Karpas-422 (cell line): ENCODE measurements at regions not wholly inside any gene's neighbourhood (a gene's known extent, or its start where the extent isn't known, plus 50 kb on each side); places are given as distances from the start of the nearest gene placed in this dataset.

Experiments
- DNase-seq: peaks from one replicate; pipeline ENCODE4 v3.0.0-alpha.2; 2015
- H2AFZ ChIP-seq: fragments of 200-600 bp; sonication (generic); 2 replicates; pipeline ENCODE4 v1.6.1; 2014; ENCODE audit warnings: antibody characterized with exemption, low read length, mixed read lengths
- H3K27ac ChIP-seq: fragments of 200-600 bp; sonication (generic); 2 replicates; pipeline ENCODE4 v1.5.1; 2014; ENCODE audit warnings: mild to moderate bottlenecking, low read length, moderate library complexity
- H3K27me3 ChIP-seq: fragments of 200-600 bp; sonication (generic); 2 replicates; pipeline ENCODE4 v1.6.1; 2014; ENCODE audit warnings: low read length, mixed read lengths
- H3K36me3 ChIP-seq: fragments of 200-600 bp; sonication (generic); 2 replicates; pipeline ENCODE4 v1.6.1; 2014; ENCODE audit warnings: low read length, mixed read lengths; ENCODE audit not compliant: insufficient read depth
- H3K4me1 ChIP-seq: fragments of 200-600 bp; sonication (generic); 2 replicates; pipeline ENCODE4 v1.6.1; 2014; ENCODE audit warnings: mild to moderate bottlenecking, low read length, mixed read lengths
- H3K4me2 ChIP-seq: fragments of 200-600 bp; sonication (generic); 2 replicates; pipeline ENCODE4 v1.6.1; 2014; ENCODE audit warnings: low read length, low read depth, mild to moderate bottlenecking; ENCODE audit not compliant: poor library complexity, severe bottlenecking
- H3K4me3 ChIP-seq: fragments of 200-600 bp; sonication (generic); 2 replicates; pipeline ENCODE4 v1.5.1; 2014; ENCODE audit warnings: mild to moderate bottlenecking, antibody characterized with exemption, low read length, mixed read lengths
- H3K79me2 ChIP-seq: fragments of 200-600 bp; sonication (generic); 2 replicates; pipeline ENCODE4 v1.6.1; 2014; ENCODE audit warnings: mild to moderate bottlenecking, low read length, mixed read lengths
- H3K9ac ChIP-seq: fragments of 200-600 bp; sonication (generic); 2 replicates; pipeline ENCODE4 v1.6.0; 2014; ENCODE audit warnings: low read length
- H3K9me2 ChIP-seq: fragments of 200-600 bp; sonication (generic), shearing (Covaris generic); replicated peaks from 2 replicates; pipeline ENCODE4 v1.6.0; 2014; ENCODE audit warnings: mild to moderate bottlenecking, low read length, moderate library complexity; ENCODE audit not compliant: insufficient read depth
- H3K9me3 ChIP-seq: fragments of 300-700, 200-600 bp; sonication (generic); 2 replicates; pipeline ENCODE4 v1.6.1; 2014; ENCODE audit warnings: low read length, mixed read lengths
- H4K20me1 ChIP-seq: fragments of 200-600 bp; sonication (generic); 2 replicates; pipeline ENCODE4 v1.6.1; 2014; ENCODE audit warnings: mild to moderate bottlenecking, antibody characterized with exemption, low read length, low read depth; ENCODE audit not compliant: insufficient read depth

- H4K20me1 ChIP-seq: no peaks in the 10 kb centered on the region
- H3K27ac ChIP-seq: no peak overlapping the region
- H3K4me3 ChIP-seq: no peak overlapping the region
- H3K9me3 ChIP-seq: no peaks in the 10 kb centered on the region
- no peak overlapping the region for H3K9ac ChIP-seq
- H3K79me2 ChIP-seq: no peaks in the 10 kb centered on the region
- no peaks in the 10 kb centered on the region for H3K36me3 ChIP-seq
- H2AFZ ChIP-seq: no peak overlapping the region
- H3K27me3 ChIP-seq: no peaks in the 10 kb centered on the region
- DNase-seq: no peak
- peaks cover 17% of the 10 kb centered on the region for H3K4me1 ChIP-seq
- H3K4me2 ChIP-seq: no peak overlapping the region
- no peaks in the 10 kb centered on the region for H3K9me2 ChIP-seq
These were observed 124.3 kb upstream of the PITX1 start for GRCh38 chr5:135158314-135158697.

DNA sequence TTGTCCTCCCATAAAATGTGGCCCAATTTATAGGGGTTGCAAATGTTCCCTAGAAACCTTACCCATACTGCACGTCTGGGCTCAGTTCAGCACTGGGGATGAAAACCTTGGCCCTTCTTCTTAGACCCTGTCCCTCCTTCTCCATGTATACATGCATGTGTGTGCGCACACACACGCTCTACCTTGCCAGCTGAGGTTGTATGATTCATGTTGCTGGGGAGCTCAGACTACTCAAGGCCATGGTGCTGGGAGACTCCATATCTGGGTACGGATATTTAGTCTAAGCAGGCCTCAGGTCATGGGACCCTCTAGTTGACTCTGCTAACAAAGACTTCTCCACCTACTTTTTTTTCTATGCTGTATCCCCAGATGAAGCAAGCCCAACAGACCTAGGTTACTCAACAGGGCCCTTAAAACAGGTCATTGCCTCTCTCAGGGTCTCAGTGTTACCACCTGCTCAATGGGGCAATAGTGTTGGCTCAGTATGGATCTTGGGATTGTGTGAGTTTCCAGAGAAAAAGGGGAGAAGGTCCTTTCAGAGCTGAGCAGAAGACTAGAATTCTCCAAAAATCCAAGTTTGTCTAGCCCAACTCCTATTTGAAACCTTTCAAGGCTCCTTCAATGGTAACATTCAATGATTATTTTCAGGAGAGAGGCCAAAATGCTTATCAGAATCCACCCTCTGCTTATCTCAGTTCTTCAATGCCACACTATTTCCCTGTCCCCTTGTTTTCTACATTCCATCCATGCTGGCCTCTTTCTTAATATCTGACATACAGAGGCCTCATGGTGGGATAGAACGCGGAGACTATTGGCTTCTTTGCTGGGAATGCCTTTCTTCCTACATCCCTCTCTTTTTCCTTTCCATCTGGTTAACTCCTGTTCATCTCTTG, 123.6 kb upstream of the PITX1 start:
- Histone ChIP-seq H3K79me2 (no peaks in the 10 kb centered on the region), H2AFZ (no peak overlapping the region), H4K20me1 (no peaks in the 10 kb centered on the region), H3K27ac (no peak overlapping the region), H3K36me3 (no peaks in the 10 kb centered on the region), H3K9ac (no peak overlapping the region), H3K4me2 (no peak overlapping the region), H3K9me2 (no peaks in the 10 kb centered on the region), H3K27me3 (no peaks in the 10 kb centered on the region), H3K4me3 (no peak overlapping the region), H3K9me3 (no peaks in the 10 kb centered on the region), H3K4me1 (peaks cover 11% of the 10 kb centered on the region)
- no peak for DNase-seq

DNA sequence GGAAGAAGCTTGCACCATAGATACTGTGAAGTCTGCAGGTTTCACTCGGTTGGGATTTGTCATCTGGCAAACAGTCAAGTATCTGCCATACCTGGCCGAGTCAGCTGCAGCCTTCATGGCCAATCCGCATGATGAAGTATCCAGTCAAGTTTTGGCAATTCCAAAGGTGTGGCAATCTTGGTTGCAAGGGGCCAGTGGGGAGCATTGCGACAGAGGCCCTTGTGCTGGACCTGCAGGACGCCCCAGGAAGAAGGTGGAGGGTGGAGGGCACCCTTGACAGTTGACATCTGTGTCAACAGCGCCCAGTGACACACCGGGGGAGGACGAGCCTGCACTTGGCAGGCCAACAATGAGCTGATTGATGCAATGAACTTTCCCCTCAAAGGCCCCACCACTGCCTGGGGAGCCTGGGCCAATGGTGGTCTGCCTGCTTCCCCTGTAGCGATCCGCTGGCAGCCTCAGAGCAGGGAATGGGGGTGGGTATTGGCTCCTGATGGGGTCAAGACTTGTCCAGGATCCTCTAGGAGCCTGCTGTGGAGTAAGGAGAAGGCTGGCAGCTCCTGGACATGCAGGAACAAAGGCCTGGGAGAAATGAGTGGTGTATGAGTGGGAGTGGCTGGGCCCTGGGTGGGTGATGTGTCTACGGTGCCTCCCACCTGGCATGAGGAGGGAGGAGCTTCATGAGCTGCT, 122.8 kb upstream of the PITX1 start:
- Histone ChIP-seq H3K36me3 (no peaks in the 10 kb centered on the region), H4K20me1 (no peaks in the 10 kb centered on the region), H2AFZ (no peak overlapping the region), H3K4me3 (no peak overlapping the region), H3K9ac (no peak overlapping the region), H3K27me3 (no peaks in the 10 kb centered on the region), H3K27ac (no peak overlapping the region), H3K4me1 (peaks cover 9% of the 10 kb centered on the region), H3K9me3 (no peaks in the 10 kb centered on the region), H3K9me2 (no peaks in the 10 kb centered on the region), H3K4me2 (no peak overlapping the region), H3K79me2 (no peaks in the 10 kb centered on the region)
- no peak for DNase-seq

DNA sequence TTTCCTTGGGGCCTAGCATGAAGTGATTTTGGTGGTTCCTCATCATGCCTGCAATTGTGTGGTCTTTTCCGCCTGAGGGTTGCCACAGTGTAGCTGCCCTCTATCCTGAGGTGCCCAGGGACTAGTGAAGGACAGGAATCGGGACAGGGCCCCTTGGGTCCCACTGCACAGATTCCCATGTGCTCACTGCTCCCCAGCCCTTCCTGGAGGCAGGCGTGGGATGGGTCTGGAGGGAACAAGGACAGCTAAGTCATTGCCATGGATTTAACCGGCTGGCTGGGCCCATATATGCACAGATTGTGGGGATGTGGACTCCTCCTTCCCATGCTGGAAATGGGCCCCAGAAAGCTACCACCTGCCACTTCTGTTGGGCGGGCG, 122.3 kb upstream of the PITX1 start:
- H3K4me2 ChIP-seq: no peak overlapping the region
- H3K27me3 ChIP-seq: no peaks in the 10 kb centered on the region
- no peak overlapping the region for H3K9ac ChIP-seq
- H4K20me1 ChIP-seq: no peaks in the 10 kb centered on the region
- no peaks in the 10 kb centered on the region for H3K9me3 ChIP-seq
- DNase-seq: no peak
- peaks cover 5% of the 10 kb centered on the region for H3K4me1 ChIP-seq
- no peaks in the 10 kb centered on the region for H3K9me2 ChIP-seq
- H3K4me3 ChIP-seq: no peak overlapping the region
- no peaks in the 10 kb centered on the region for H3K79me2 ChIP-seq
- H2AFZ ChIP-seq: no peak overlapping the region
- no peak overlapping the region for H3K27ac ChIP-seq
- no peaks in the 10 kb centered on the region for H3K36me3 ChIP-seq

DNA sequence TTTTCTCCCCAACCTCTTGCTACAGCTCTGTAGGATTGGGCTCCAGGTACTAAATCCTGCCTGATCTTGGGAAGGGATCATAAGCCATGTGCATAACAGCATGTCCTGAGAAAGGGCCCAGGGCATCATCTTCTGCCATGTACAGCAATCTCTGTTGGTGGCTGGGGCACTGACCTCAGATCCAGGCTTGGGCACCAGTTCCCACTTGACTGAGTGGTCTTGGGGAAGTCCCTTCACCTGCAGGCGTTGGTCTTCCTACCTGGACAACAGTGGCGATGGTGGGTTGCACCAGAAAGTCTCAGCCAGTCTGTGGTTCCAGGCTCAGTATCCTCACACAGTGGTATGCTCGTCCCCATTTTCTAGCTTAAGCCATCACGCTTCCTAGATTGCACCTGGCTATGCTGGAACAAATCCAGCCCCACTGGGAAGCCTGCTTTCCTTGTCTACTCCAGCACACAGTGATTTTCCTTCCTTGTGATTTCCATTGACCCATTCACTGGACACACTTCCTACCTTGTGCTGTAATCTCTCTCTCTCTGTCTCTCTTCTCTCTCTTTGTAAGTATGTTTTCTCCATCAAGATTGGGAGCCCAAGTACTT, 121.7 kb upstream of the PITX1 start:
- H3K36me3 ChIP-seq: no peaks in the 10 kb centered on the region
- no peaks in the 10 kb centered on the region for H3K4me1 ChIP-seq
- no peaks in the 10 kb centered on the region for H4K20me1 ChIP-seq
- no peak overlapping the region for H2AFZ ChIP-seq
- H3K9me3 ChIP-seq: no peaks in the 10 kb centered on the region
- no peak overlapping the region for H3K9ac ChIP-seq
- no peaks in the 10 kb centered on the region for H3K79me2 ChIP-seq
- DNase-seq: no peak
- no peak overlapping the region for H3K4me2 ChIP-seq
- no peak overlapping the region for H3K27ac ChIP-seq
- no peak overlapping the region for H3K4me3 ChIP-seq
- H3K9me2 ChIP-seq: no peaks in the 10 kb centered on the region
- no peaks in the 10 kb centered on the region for H3K27me3 ChIP-seq

DNA sequence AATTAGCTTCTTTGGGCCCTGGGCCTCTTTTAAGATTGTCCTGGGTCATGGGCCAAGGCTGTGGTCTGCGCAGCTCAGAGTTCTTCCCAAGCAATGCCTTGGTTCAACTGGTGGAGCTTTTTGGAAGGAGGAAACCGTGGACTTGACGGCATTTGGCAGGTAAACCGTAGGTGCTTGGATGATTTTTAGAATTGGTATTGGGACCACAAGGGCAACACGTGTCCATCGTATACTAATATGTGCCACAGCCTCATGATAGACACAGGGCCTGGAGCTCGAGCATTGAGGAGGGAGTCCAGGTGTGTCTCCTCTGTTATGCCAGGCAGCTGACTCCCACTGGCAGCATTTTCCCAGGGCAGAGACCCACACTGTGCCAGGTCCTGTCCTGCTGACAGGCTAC, 120.9 kb upstream of the PITX1 start:
- no peak overlapping the region for H3K27ac ChIP-seq
- no peak overlapping the region for H3K9ac ChIP-seq
- no peaks in the 10 kb centered on the region for H3K9me3 ChIP-seq
- no peaks in the 10 kb centered on the region for H3K4me1 ChIP-seq
- no peaks in the 10 kb centered on the region for H3K9me2 ChIP-seq
- no peaks in the 10 kb centered on the region for H3K79me2 ChIP-seq
- no peak overlapping the region for H3K4me3 ChIP-seq
- H2AFZ ChIP-seq: no peak overlapping the region
- no peak for DNase-seq
- no peaks in the 10 kb centered on the region for H3K36me3 ChIP-seq
- H4K20me1 ChIP-seq: no peaks in the 10 kb centered on the region
- H3K27me3 ChIP-seq: no peaks in the 10 kb centered on the region
- H3K4me2 ChIP-seq: no peak overlapping the region

- no peaks in the 10 kb centered on the region for H3K36me3 ChIP-seq
- no peaks in the 10 kb centered on the region for H3K9me2 ChIP-seq
- H3K4me3 ChIP-seq: no peak overlapping the region
- H3K9ac ChIP-seq: no peak overlapping the region
- H2AFZ ChIP-seq: no peak overlapping the region
- H3K9me3 ChIP-seq: no peaks in the 10 kb centered on the region
- H3K79me2 ChIP-seq: no peaks in the 10 kb centered on the region
- DNase-seq: no peak
- no peak overlapping the region for H3K27ac ChIP-seq
- no peak overlapping the region for H3K4me2 ChIP-seq
- no peaks in the 10 kb centered on the region for H3K27me3 ChIP-seq
- no peaks in the 10 kb centered on the region for H3K4me1 ChIP-seq
- no peaks in the 10 kb centered on the region for H4K20me1 ChIP-seq
These were observed 120.2 kb upstream of the PITX1 start for GRCh38 chr5:135154197-135154596.

DNA sequence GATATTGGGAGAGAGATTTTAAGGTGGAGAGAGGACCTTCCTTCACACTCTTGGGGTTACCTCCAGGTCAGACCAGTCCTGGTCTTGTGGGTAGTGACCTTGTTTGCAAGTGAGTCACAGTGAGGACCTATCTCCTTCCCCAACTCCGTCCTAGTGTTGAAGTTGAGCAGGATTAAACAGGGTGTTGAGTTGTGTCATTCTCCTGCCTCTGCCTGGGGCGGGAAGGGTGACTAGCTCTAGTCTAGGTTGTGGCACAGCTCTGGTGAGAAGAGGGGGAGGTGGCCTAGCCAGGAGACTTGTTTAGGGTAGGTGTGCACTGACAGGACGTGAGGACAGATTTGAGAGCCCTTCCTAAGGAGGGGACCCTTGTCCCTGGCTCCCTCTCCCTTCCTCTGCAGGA, 119.6 kb upstream of the PITX1 start:
- Histone ChIP-seq H3K27me3 (no peaks in the 10 kb centered on the region), H4K20me1 (no peaks in the 10 kb centered on the region), H3K4me2 (no peak overlapping the region), H3K36me3 (no peaks in the 10 kb centered on the region), H3K27ac (no peak overlapping the region), H3K79me2 (no peaks in the 10 kb centered on the region), H3K9me3 (no peaks in the 10 kb centered on the region), H3K9ac (no peak overlapping the region), H2AFZ (no peak overlapping the region), H3K9me2 (no peaks in the 10 kb centered on the region), H3K4me1 (no peaks in the 10 kb centered on the region), H3K4me3 (no peak overlapping the region)
- no peak for DNase-seq
